ENCODE measurements at regions not wholly inside any gene's neighbourhood (a gene's known extent, or its start where the extent isn't known, plus 50 kb on each side); places are given as distances from the start of the nearest gene placed in this dataset.

- peaks cover 0 to 39% (median 23%) of the 10 kb centered on the region in 7 donors for H3K27me3 ChIP-seq
- WGBS, 2 donors = 57 to 72% methylated on average over 3 of the region's 3 CpGs
- no peak for ATAC-seq
Observed at GRCh38 chr16:65617421-65617820, 495.6 kb upstream of the CDH11 start.

GRCh38 chr16:65608455-65608854 is 486.6 kb upstream of the CDH11 start:
- Histone ChIP-seq H3K36me3 (no peaks in the 10 kb centered on the region), H3K27me3 (no peaks in the 10 kb centered on the region), H3K9me3 (peaks cover 0 to 6% (median 0%) of the 10 kb centered on the region in 11 donors), H3K4me3 (no peak overlapping the region), H3K4me1 (no peaks in the 10 kb centered on the region), H3K27ac (no peak overlapping the region)
- no peak for TF ChIP-seq CTCF (IDR thresholded peaks at IDR 0.05)
- intact Hi-C loops (cut with DNase I) = no loop called here
- no peak for DNase-seq
- ATAC-seq = no peak

More at GRCh38 chr16:65617421-65617820, 495.6 kb upstream of the CDH11 start:
- Histone ChIP-seq H3K36me3 (no peaks in the 10 kb centered on the region), H3K4me3 (no peak overlapping the region), H3K4me1 (no peaks in the 10 kb centered on the region), H3K9me3 (peaks cover 0 to 18% (median 0%) of the 10 kb centered on the region in 11 donors), H3K27ac (no peak overlapping the region)
- no peak for DNase-seq
- intact Hi-C loops (cut with DNase I) = no loop called here
- no peak for TF ChIP-seq CTCF (IDR thresholded peaks at IDR 0.05)

- intact Hi-C loops (cut with DNase I) = no loop called here
- Histone ChIP-seq H3K9me3 (peaks cover 0 to 7% (median 0%) of the 10 kb centered on the region in 11 donors), H3K27me3 (no peaks in the 10 kb centered on the region), H3K27ac (no peak overlapping the region), H3K4me1 (no peaks in the 10 kb centered on the region), H3K36me3 (no peaks in the 10 kb centered on the region), H3K4me3 (no peak overlapping the region)
- TF ChIP-seq CTCF (IDR thresholded peaks at IDR 0.05) = no peak
- 93 to 96% methylated on average over 3 of the region's 3 CpGs for WGBS, 2 donors
- DNase-seq = no peak
- no peak for ATAC-seq
Observed at GRCh38 chr16:65604771-65605170, 482.9 kb upstream of the CDH11 start.

- Histone ChIP-seq H3K9me3 (peaks cover 0 to 7% (median 0%) of the 10 kb centered on the region in 11 donors), H3K36me3 (no peaks in the 10 kb centered on the region), H3K4me1 (no peaks in the 10 kb centered on the region), H3K27ac (no peak overlapping the region), H3K4me3 (no peak overlapping the region), H3K27me3 (no peaks in the 10 kb centered on the region)
- DNase-seq (no peak), ATAC-seq (no peak)
- TF ChIP-seq CTCF (IDR thresholded peaks at IDR 0.05) = no peak
- intact Hi-C loops (cut with DNase I) = no loop called here
- 83 to 87% methylated on average over 3 of the region's 3 CpGs for WGBS, 2 donors
Observed at GRCh38 chr16:65601781-65602180, 479.9 kb upstream of the CDH11 start.
